Ascending aorta (tissue), 2 donors: ENCODE measurements at regions not wholly inside any gene's neighbourhood (a gene's known extent, or its start where the extent isn't known, plus 50 kb on each side); places are given as distances from the start of the nearest gene placed in this dataset.

Source experiments
- DNase-seq, 2 donors: peaks; one replicate each; pipeline ENCODE4 v3.0.0-alpha.2; 2019; ENCODE audit warnings: low spot score in 2 of 2
- H3K27ac ChIP-seq, 2 donors: fragments of 200-600 bp; sonication (generic); one replicate each; pipeline ENCODE4 v1.5.1; 2016 to 2017; ENCODE audit warnings: mild to moderate bottlenecking in 1 of 2
- H3K27me3 ChIP-seq: fragments of 200-600 bp; sonication (generic); one replicate; pipeline ENCODE4 v1.5.1; 2017
- H3K36me3 ChIP-seq, 2 donors: fragments of 200-600 bp; sonication (generic); one replicate each; pipeline ENCODE4 v1.5.1; 2016
- H3K4me1 ChIP-seq, 2 donors: fragments of 200-600 bp; sonication (generic); one replicate each; pipeline ENCODE4 v1.5.1; 2016 to 2017; ENCODE audit warnings: mild to moderate bottlenecking in 1 of 2
- H3K4me3 ChIP-seq, 2 donors: fragments of 200-600 bp; sonication (generic); one replicate each; pipeline ENCODE4 v1.5.1; 2016 to 2017; ENCODE audit warnings: mild to moderate bottlenecking in 1 of 2
- H3K9me3 ChIP-seq, 2 donors: fragments of 200-600 bp; sonication (generic); one replicate each; pipeline ENCODE4 v1.5.1; 2016
- intact Hi-C: fragments of 100-400 bp; cut with DNase I; formaldehyde crosslinking; loops from one replicate; pipeline ENCODE4 v1.15.1; 2023
- TF ChIP-seq, protein P1 (sequence below), 3 experiments: fragments of 200-600 bp in 2 of 3; fragments of 450-650 bp in 1 of 3; sonication (generic) in 2 of 3; IDR thresholded peaks; one replicate each; pipeline ENCODE4 v1.5.1; 2016 to 2019; ENCODE audit warnings: antibody characterized with exemption in 3 of 3, mild to moderate bottlenecking in 1 of 3, moderate library complexity in 1 of 3

DNA sequence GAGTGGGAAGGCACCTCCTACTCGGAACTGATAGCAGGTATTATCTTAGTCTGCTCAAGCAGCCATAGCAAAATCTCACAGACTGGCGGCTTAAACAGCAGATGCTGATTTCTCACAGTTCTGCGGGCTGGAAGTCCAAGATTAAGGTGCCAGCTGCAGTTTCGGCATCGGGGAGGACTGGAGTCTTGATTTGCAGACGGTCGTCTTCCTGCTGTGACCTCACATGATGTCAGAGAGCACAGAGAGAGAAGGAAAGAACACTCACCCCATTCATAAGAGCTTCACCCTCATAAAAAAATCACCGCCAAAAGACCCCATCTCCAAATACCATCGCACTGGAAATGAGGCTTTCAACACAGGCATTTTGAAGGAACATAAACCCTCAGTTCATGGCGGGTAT lies 216.5 kb upstream of the PITRM1 start:
- TF ChIP-seq, protein P1, sequence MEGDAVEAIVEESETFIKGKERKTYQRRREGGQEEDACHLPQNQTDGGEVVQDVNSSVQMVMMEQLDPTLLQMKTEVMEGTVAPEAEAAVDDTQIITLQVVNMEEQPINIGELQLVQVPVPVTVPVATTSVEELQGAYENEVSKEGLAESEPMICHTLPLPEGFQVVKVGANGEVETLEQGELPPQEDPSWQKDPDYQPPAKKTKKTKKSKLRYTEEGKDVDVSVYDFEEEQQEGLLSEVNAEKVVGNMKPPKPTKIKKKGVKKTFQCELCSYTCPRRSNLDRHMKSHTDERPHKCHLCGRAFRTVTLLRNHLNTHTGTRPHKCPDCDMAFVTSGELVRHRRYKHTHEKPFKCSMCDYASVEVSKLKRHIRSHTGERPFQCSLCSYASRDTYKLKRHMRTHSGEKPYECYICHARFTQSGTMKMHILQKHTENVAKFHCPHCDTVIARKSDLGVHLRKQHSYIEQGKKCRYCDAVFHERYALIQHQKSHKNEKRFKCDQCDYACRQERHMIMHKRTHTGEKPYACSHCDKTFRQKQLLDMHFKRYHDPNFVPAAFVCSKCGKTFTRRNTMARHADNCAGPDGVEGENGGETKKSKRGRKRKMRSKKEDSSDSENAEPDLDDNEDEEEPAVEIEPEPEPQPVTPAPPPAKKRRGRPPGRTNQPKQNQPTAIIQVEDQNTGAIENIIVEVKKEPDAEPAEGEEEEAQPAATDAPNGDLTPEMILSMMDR (IDR thresholded peaks at IDR 0.05), result no peak
- no peak overlapping the region for H3K27ac ChIP-seq
- H3K9me3 ChIP-seq, result peaks cover 0 to 6% of the 10 kb centered on the region in 2 donors
- H3K36me3 ChIP-seq, result no peaks in the 10 kb centered on the region
- H3K4me1 ChIP-seq, result no peaks in the 10 kb centered on the region
- no peaks in the 10 kb centered on the region for H3K27me3 ChIP-seq
- H3K4me3 ChIP-seq, result no peak overlapping the region
- DNase-seq, result no peak
- intact Hi-C loops, result no loop called here

DNA sequence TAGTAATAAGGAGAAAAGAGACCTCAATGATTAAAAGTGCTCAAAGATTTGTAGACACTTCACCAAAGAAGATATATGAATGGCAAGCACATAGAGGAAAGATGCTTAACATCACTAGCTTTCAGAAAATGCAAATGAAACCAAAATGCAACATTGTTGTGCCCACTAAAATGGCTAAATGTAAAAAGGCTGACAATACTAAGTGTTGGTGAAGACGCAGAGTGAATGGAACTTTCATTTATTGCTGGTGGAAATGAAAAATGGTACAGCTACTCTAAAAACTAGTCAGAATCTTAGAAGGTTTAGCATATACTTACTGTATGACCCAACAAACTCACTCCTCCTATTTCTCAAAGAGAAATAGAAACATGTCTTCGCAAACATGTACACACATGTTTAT lies 212.9 kb upstream of the PITRM1 start:
- no peaks in the 10 kb centered on the region for H3K4me1 ChIP-seq
- no peaks in the 10 kb centered on the region for H3K27me3 ChIP-seq
- peaks cover 0 to 6% of the 10 kb centered on the region in 2 donors for H3K9me3 ChIP-seq
- intact Hi-C loops, result no loop called here
- H3K4me3 ChIP-seq, result no peak overlapping the region
- no peak overlapping the region for H3K27ac ChIP-seq
- no peaks in the 10 kb centered on the region for H3K36me3 ChIP-seq
- no peak for DNase-seq
- TF ChIP-seq, protein P1 (IDR thresholded peaks at IDR 0.05), result no peak

DNA sequence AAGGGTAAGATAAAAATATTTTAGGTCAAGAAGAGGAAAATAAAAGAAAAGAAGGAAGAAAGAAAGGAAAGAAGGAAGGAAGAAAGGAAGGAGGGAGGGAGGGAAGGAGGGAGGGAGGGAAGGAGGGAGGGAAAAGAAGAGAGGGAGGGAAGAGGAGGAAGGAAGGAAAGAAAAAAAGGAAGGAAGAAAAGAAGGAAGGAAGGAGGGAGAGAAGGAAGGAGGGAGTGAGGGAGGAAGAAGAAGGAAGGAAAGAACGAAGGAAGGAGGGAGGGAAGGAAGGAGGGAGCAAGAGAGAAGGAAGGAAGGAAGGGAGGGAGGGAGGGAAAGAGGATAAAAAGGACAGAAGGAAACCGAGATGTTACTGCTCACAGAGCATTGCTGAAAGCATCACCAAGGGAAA lies 209.5 kb upstream of the PITRM1 start:
- Histone ChIP-seq H3K4me1 (no peaks in the 10 kb centered on the region), H3K4me3 (no peak overlapping the region), H3K36me3 (no peaks in the 10 kb centered on the region), H3K9me3 (peaks cover 0 to 6% of the 10 kb centered on the region in 2 donors), H3K27ac (no peak overlapping the region), H3K27me3 (no peaks in the 10 kb centered on the region)
- intact Hi-C loops, result no loop called here
- no peak for DNase-seq
- TF ChIP-seq, protein P1 (IDR thresholded peaks at IDR 0.05), result no peak

DNA sequence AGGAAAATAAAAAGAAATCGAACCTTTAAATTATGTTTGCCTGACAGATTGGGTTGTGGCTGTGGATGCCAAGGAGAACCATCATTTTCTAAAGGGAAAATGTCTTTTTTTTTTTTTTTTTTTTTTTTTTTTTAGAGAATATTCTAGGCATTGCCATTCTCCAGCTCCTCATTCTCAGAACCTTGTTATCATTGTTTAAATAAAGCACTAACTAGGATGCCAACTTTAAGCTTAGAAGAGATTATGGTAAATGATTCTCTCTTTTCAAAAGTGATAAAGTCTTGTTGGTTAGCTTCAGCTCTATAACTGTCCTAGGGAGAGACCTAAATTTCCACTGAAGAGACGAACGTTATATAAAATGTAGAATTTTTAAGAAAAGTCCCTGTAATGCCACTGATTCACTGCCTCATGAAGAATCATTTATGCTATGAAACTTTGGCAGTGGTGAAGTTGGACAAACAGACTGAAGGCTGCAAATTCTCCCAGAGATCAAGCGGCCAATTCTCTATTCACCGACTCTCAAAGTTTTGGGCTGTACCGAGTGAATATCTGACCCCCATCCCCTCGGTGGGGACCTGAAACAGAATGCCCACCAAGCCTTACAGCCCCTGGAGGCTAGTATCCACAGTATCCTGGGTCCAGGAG lies 207.9 kb upstream of the PITRM1 start:
- Histone ChIP-seq H3K27ac (no peak overlapping the region), H3K27me3 (no peaks in the 10 kb centered on the region), H3K4me1 (no peaks in the 10 kb centered on the region), H3K4me3 (no peak overlapping the region), H3K36me3 (no peaks in the 10 kb centered on the region), H3K9me3 (peaks cover 0 to under 1% of the 10 kb centered on the region in 2 donors)
- TF ChIP-seq, protein P1 (IDR thresholded peaks at IDR 0.05), result no peak
- intact Hi-C loops, result no loop called here
- no peak for DNase-seq

DNA sequence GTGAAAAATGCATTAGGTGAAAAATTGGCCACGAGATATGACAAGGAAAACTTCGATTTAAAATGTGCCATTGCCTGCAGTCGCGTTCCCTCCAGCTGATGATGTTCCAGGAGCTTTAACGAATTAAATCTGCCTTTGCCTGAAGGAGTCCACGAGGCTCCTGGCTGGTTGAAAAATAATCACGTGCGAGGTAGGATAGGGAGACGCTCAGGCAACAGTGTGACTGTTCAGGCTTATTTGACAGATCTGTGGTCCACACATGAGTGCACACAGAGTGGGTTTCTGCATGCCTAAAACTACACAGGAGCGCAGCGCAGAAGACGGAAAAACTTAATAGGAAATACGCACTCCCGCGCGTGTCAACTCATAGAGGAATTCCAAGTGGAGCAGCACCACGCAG lies 204.0 kb upstream of the PITRM1 start:
- intact Hi-C loops, result no loop called here
- DNase-seq, result no peak
- TF ChIP-seq, protein P1 (IDR thresholded peaks at IDR 0.05), result no peak

DNA sequence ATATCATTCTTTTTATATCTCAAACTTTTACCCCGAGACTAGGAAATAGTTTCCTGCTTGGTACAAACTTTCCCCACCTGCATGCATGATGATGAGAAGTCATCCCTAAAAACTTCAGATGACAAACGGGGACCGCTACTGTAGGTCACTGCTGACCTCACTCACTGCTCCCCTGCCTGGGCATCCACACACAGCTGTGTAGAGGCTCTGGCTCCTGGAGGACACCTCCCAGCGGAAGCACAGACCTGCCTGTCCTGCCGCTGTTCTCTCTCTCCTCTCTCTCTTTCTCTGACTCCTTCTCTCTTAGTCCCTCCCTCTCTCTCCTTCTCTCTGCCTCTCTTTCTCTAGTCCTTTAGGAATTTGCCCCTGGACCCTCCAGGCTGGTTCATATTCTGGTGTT lies 202.9 kb upstream of the PITRM1 start:
- TF ChIP-seq, protein P1 (IDR thresholded peaks at IDR 0.05), result no peak
- no peak for DNase-seq

More for the DNA sequence above, 204.0 kb upstream of the PITRM1 start:
- Histone ChIP-seq H3K4me3 (no peak overlapping the region), H3K9me3 (no peaks in the 10 kb centered on the region), H3K27me3 (no peaks in the 10 kb centered on the region), H3K36me3 (no peaks in the 10 kb centered on the region), H3K27ac (no peak overlapping the region), H3K4me1 (no peaks in the 10 kb centered on the region)

More for the DNA sequence above, 202.9 kb upstream of the PITRM1 start:
- intact Hi-C loops, result no loop called here
- Histone ChIP-seq H3K4me1 (no peaks in the 10 kb centered on the region), H3K27me3 (no peaks in the 10 kb centered on the region), H3K9me3 (no peaks in the 10 kb centered on the region), H3K27ac (no peak overlapping the region), H3K36me3 (no peaks in the 10 kb centered on the region), H3K4me3 (no peak overlapping the region)
